ENCODE measurements at regions not wholly inside any gene's neighbourhood (a gene's known extent, or its start where the extent isn't known, plus 50 kb on each side); places are given as distances from the start of the nearest gene placed in this dataset.

DNA sequence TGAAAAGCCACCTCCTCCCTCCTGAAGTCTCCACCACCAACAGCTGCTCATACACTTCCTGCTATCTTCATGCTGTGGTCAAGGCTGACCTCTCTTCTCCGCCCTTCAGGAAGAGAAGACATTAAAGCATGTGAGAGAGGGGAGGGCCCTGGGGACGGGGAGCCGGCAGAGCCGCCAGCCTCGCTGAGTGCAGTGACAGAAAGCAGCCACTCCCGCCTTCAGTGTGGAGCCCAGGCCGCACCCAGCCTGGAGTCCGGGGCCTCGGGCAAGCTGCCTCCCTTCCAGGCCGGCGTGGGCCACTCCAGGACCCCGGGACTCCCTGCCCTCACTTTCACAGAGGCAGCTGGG lies 94.7 kb upstream of the TNRC6C start:
- TF ChIP-seq CTCF (IDR thresholded peaks at IDR 0.05; ENCODE audit: insufficient read depth, low read length, poor library complexity, severe bottlenecking) (no peak), EZH2phosphoT487 (conservative IDR thresholded peaks at IDR 0.05; ENCODE audit: low read length) (no peak)
- H3K4me3 ChIP-seq (ENCODE audit: insufficient read depth, low read length, poor library complexity, severe bottlenecking): no peak overlapping the region
- no peaks in the 10 kb centered on the region for H3K36me3 ChIP-seq (ENCODE audit: low read length)
- H3K9me2 ChIP-seq (replicated peaks; ENCODE audit: insufficient read depth, low read length): no peaks in the 10 kb centered on the region
- H3K27ac ChIP-seq (ENCODE audit: low read depth, low read length): no peak overlapping the region
- H4K20me1 ChIP-seq (ENCODE audit: low read depth, low read length): no peaks in the 10 kb centered on the region
- no peak overlapping the region for H3K4me2 ChIP-seq (ENCODE audit: low read depth, low read length, poor library complexity, severe bottlenecking)
- no peaks in the 10 kb centered on the region for H3K27me3 ChIP-seq (ENCODE audit: low read length)
- no peaks in the 10 kb centered on the region for H3K79me2 ChIP-seq (ENCODE audit: insufficient read depth, low read length)
- H3K9me3 ChIP-seq (ENCODE audit: insufficient read depth, low read length): no peaks in the 10 kb centered on the region
- H3F3A ChIP-seq (ENCODE audit: insufficient read depth): no peaks in the 10 kb centered on the region
- no peak overlapping the region for H3K9ac ChIP-seq (ENCODE audit: low read length)
- H2AFZ ChIP-seq (ENCODE audit: low read depth, low read length, severe bottlenecking): no peak overlapping the region

DNA sequence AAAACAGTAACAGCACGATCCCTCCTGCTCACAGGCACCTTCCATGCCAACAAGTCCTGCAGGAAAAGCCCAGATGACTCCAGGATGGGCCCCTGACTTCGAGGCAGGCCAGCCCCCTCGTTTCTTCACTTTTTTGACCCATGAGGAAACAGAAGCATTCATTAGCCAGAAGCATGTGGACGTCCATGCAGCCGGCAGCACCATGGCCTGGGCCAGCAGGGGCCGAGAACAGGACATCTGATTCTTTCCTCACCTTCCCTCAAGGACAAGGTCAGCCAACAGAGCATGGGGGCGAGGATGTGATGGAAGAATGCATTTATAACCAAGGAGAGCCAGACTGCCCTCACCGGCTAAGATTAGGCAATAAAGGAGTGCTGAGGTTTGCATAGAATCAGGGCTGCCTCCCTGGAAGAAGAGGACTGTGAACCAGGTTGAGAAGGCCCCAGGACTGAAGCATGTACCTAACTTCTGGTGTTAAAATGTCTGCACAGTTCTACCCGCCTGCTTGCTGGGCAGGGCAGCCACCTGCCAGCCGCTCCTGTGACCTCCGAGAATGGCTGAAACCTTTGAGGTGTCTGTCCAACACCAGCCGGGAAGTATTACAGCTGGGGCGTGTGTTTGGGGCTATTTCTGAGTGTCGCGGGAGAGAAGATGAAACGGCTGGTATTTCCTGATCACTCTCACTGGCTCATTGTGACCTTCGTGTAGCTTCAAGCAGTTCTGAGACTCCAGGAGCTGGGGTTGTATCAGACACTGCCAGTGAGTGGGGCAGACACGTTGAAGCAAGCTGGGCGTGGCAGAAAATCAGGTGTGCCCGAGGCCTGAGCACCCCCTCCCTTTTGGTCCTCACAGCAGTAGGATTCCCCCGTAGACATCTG lies 94.0 kb upstream of the TNRC6C start:
- H3K27ac ChIP-seq (ENCODE audit: low read depth, low read length): no peak overlapping the region

GRCh38 chr17:77865112-77865611 lies 93.3 kb upstream of the TNRC6C start:
- H3F3A ChIP-seq (ENCODE audit: insufficient read depth): 0 out of 2 replicates have a peak, but pooled peaks cover 8% of the 10 kb centered on the region
- H3K9me2 ChIP-seq (replicated peaks; ENCODE audit: insufficient read depth, low read length): no peaks in the 10 kb centered on the region
- H3K79me2 ChIP-seq (ENCODE audit: insufficient read depth, low read length): no peaks in the 10 kb centered on the region
- no peaks in the 10 kb centered on the region for H3K9me3 ChIP-seq (ENCODE audit: insufficient read depth, low read length)
- TF ChIP-seq CTCF (IDR thresholded peaks at IDR 0.05; ENCODE audit: insufficient read depth, low read length, poor library complexity, severe bottlenecking): no peak
- TF ChIP-seq EZH2phosphoT487 (conservative IDR thresholded peaks at IDR 0.05; ENCODE audit: low read length): no peak
- no peak overlapping the region for H3K9ac ChIP-seq (ENCODE audit: low read length)
- H2AFZ ChIP-seq (ENCODE audit: low read depth, low read length, severe bottlenecking): no peak overlapping the region
- no peak overlapping the region for H3K27ac ChIP-seq (ENCODE audit: low read depth, low read length)
- no peaks in the 10 kb centered on the region for H3K27me3 ChIP-seq (ENCODE audit: low read length)
- no peaks in the 10 kb centered on the region for H4K20me1 ChIP-seq (ENCODE audit: low read depth, low read length)
- no peak overlapping the region for H3K4me3 ChIP-seq (ENCODE audit: insufficient read depth, low read length, poor library complexity, severe bottlenecking)
- no peaks in the 10 kb centered on the region for H3K36me3 ChIP-seq (ENCODE audit: low read length)
- H3K4me2 ChIP-seq (ENCODE audit: low read depth, low read length, poor library complexity, severe bottlenecking): no peak overlapping the region

More for the DNA sequence above, 94.0 kb upstream of the TNRC6C start:
- Histone ChIP-seq H4K20me1 (ENCODE audit: low read depth, low read length) (no peaks in the 10 kb centered on the region), H3K4me2 (ENCODE audit: low read depth, low read length, poor library complexity, severe bottlenecking) (no peak overlapping the region), H3K9me2 (replicated peaks; ENCODE audit: insufficient read depth, low read length) (no peaks in the 10 kb centered on the region), H3K9ac (ENCODE audit: low read length) (no peak overlapping the region), H3K9me3 (ENCODE audit: insufficient read depth, low read length) (no peaks in the 10 kb centered on the region), H3K36me3 (ENCODE audit: low read length) (no peaks in the 10 kb centered on the region), H3K4me3 (ENCODE audit: insufficient read depth, low read length, poor library complexity, severe bottlenecking) (no peak overlapping the region), H2AFZ (ENCODE audit: low read depth, low read length, severe bottlenecking) (no peak overlapping the region), H3K79me2 (ENCODE audit: insufficient read depth, low read length) (no peaks in the 10 kb centered on the region), H3K27me3 (ENCODE audit: low read length) (no peaks in the 10 kb centered on the region), H3F3A (ENCODE audit: insufficient read depth) (0 out of 2 replicates have a peak, but pooled peaks cover 4% of the 10 kb centered on the region)
- TF ChIP-seq EZH2phosphoT487 (conservative IDR thresholded peaks at IDR 0.05; ENCODE audit: low read length): no peak
- TF ChIP-seq CTCF (IDR thresholded peaks at IDR 0.05; ENCODE audit: insufficient read depth, low read length, poor library complexity, severe bottlenecking): no peak
